GM19238 (cell line): ENCODE measurements at regions not wholly inside any gene's neighbourhood (a gene's known extent, or its start where the extent isn't known, plus 50 kb on each side); places are given as distances from the start of the nearest gene placed in this dataset.

ENCODE experiments used
- DNase-seq: peaks from one replicate; pipeline ENCODE4 v3.0.0; 2011; ENCODE audit warnings: low spot score; ENCODE audit not compliant: insufficient read length

GRCh38 chr3:194079702-194080172, 56.2 kb upstream of the HES1 start:
- DNase-seq: no peak

GRCh38 chr3:194080436-194080835, 55.5 kb upstream of the HES1 start:
- DNase-seq: no peak

GRCh38 chr3:194080913-194081800, 54.8 kb upstream of the HES1 start:
- DNase-seq: no peak

GRCh38 chr3:194081826-194082225, 54.1 kb upstream of the HES1 start:
- no peak for DNase-seq

- DNase-seq: no peak
These were observed 53.0 kb upstream of the HES1 start for GRCh38 chr3:194082743-194083636.

- no peak for DNase-seq
These were observed 52.2 kb upstream of the HES1 start for GRCh38 chr3:194083637-194084224.

- peak; percentile 63 for DNase-seq
These were observed 51.7 kb upstream of the HES1 start for GRCh38 chr3:194084284-194084683.
